ENCODE measurements at regions not wholly inside any gene's neighbourhood (a gene's known extent, or its start where the extent isn't known, plus 50 kb on each side); places are given as distances from the start of the nearest gene placed in this dataset.
"Not testable (repeated sequence)": the region's sequence is repeated elsewhere in the genome, so short reads cannot be mapped to it uniquely, and the experiment has no call there.

- DNase-seq = no peak
Measured at GRCh38 chr9:81361296-81361695, 328.1 kb downstream of the TLE1 start.

GRCh38 chr9:81351166-81351565 is 338.2 kb downstream of the TLE1 start:
- no peak for DNase-seq

- no peak for DNase-seq
Measured at GRCh38 chr9:81344366-81344765, 345.0 kb downstream of the TLE1 start.

GRCh38 chr9:81335879-81336421 is 353.4 kb downstream of the TLE1 start:
- DNase-seq = no peak

- DNase-seq = no peak
Measured at GRCh38 chr9:81321551-81321950, 367.8 kb downstream of the TLE1 start.

- DNase-seq = no peak
Measured at GRCh38 chr9:81320909-81321482, 368.4 kb downstream of the TLE1 start.

- no peak for DNase-seq
Measured at GRCh38 chr9:81318571-81318970, 370.8 kb downstream of the TLE1 start.

- no peak for DNase-seq
Measured at GRCh38 chr9:81317939-81318338, 371.4 kb downstream of the TLE1 start.

GRCh38 chr9:81317223-81317622 is 372.1 kb downstream of the TLE1 start:
- no peak for DNase-seq

GRCh38 chr9:81314490-81314889 is 374.9 kb downstream of the TLE1 start:
- no peak for DNase-seq

- no peak for DNase-seq
Measured at GRCh38 chr9:81313877-81314276, 375.5 kb downstream of the TLE1 start.

- no peak for DNase-seq
Measured at GRCh38 chr9:81312346-81312745, 377.0 kb downstream of the TLE1 start.

- no peak for DNase-seq
Measured at GRCh38 chr9:81308404-81308803, 380.9 kb downstream of the TLE1 start.

GRCh38 chr9:81307791-81308190 is 381.6 kb downstream of the TLE1 start:
- not testable (repeated sequence) for DNase-seq

- DNase-seq = no peak
Measured at GRCh38 chr9:81305561-81306182, 383.7 kb downstream of the TLE1 start.

GRCh38 chr9:81303658-81304057 is 385.7 kb downstream of the TLE1 start:
- no peak for DNase-seq

- DNase-seq = no peak
Measured at GRCh38 chr9:81293651-81294050, 395.7 kb downstream of the TLE1 start.

GRCh38 chr9:81292056-81292805 is 397.1 kb downstream of the TLE1 start:
- DNase-seq = no peak

- DNase-seq = no peak
Measured at GRCh38 chr9:81289622-81290021, 399.7 kb downstream of the TLE1 start.

GRCh38 chr9:81268048-81268447 is 421.3 kb downstream of the TLE1 start:
- no peak for DNase-seq

GRCh38 chr9:81266674-81267073 is 422.7 kb downstream of the TLE1 start:
- no peak for DNase-seq

GRCh38 chr9:81266086-81266485 is 423.3 kb downstream of the TLE1 start:
- DNase-seq = no peak

- DNase-seq = peak; percentile 73
Measured at GRCh38 chr9:81264516-81264915, 424.8 kb downstream of the TLE1 start.
